A673 (cell line): ENCODE measurements at regions not wholly inside any gene's neighbourhood (a gene's known extent, or its start where the extent isn't known, plus 50 kb on each side); places are given as distances from the start of the nearest gene placed in this dataset.

Source experiments
- BruUV-seq: library from RNA; stranded (reverse); fragments of 400-500 nt; replicated peaks from 2 replicates; lab custom pipeline; 2021; lab: Mats Ljungman, UMichigan
- CTCF ChIA-PET: fragments of 300-600 bp; sonication (Branson Sonifier 250); formaldehyde crosslinking; loops from one replicate; lab custom pipeline; 2022; ENCODE audit warnings: antibody characterized with exemption; lab: Charles Lee
- POLR2A ChIA-PET: fragments of 300-600 bp; sonication (Branson Sonifier 250); formaldehyde crosslinking; loops from one replicate; lab custom pipeline; 2022; ENCODE audit warnings: antibody characterized with exemption; ENCODE audit not compliant: low non-redundant PET; lab: Charles Lee
- DNase-seq: peaks from one replicate; pipeline ENCODE4 v3.0.0-alpha.2; 2015; ENCODE audit warnings: low spot score
- H3K27ac ChIP-seq: fragments of 200-600 bp; sonication (generic); 2 replicates; pipeline ENCODE4 v1.5.1; 2016; ENCODE audit warnings: mixed run types, low read depth, mild to moderate bottlenecking, mixed read lengths, antibody characterized with exemption, low read length; ENCODE audit not compliant: poor library complexity, severe bottlenecking
- H3K27me3 ChIP-seq: fragments of 200-600 bp; sonication (generic); replicated peaks from 2 replicates; pipeline ENCODE4 v1.6.1; 2017; ENCODE audit warnings: mixed run types, low read depth, mild to moderate bottlenecking, mixed read lengths, antibody characterized with exemption, low read length; ENCODE audit not compliant: insufficient read depth, poor library complexity
- H3K36me3 ChIP-seq: fragments of 200-600 bp; sonication (generic); 2 replicates; pipeline ENCODE4 v1.6.1; 2016; ENCODE audit warnings: mixed run types, mild to moderate bottlenecking, mixed read lengths, antibody characterized with exemption, low read length; ENCODE audit not compliant: insufficient read depth, poor library complexity, severe bottlenecking
- H3K4me1 ChIP-seq: fragments of 200-600 bp; sonication (generic); 2 replicates; pipeline ENCODE4 v1.6.1; 2017; ENCODE audit warnings: mixed run types, mild to moderate bottlenecking, mixed read lengths, antibody characterized with exemption, low read length; ENCODE audit not compliant: insufficient read depth, poor library complexity, severe bottlenecking
- H3K4me3 ChIP-seq: fragments of 200-600 bp; sonication (generic); 2 replicates; pipeline ENCODE4 v1.5.1; 2016; ENCODE audit warnings: low read depth, mixed run types, mild to moderate bottlenecking, mixed read lengths, low read length; ENCODE audit not compliant: poor library complexity, severe bottlenecking
- H3K9me3 ChIP-seq: fragments of 200-600 bp; sonication (generic); 2 replicates; pipeline ENCODE4 v1.6.1; 2016; ENCODE audit warnings: mixed run types, low read depth, mild to moderate bottlenecking, mixed read lengths, antibody characterized with exemption, low read length; ENCODE audit not compliant: poor library complexity, severe bottlenecking
- EZH2 ChIP-seq: fragments of 200-600 bp; sonication (generic); IDR thresholded peaks from 2 replicates; pipeline ENCODE4 v1.6.1; 2017; ENCODE audit warnings: borderline replicate concordance, low read depth, mild to moderate bottlenecking, mixed read lengths, antibody characterized with exemption, low read length; ENCODE audit not compliant: poor library complexity, severe bottlenecking
- intact Hi-C: fragments of 100-400 bp; cut with micrococcal nuclease; formaldehyde crosslinking; loops from one replicate; pipeline ENCODE4 v1.10.0; 2022; ENCODE audit not compliant: unreplicated experiment
- TF ChIP-seq, protein P1 (sequence below): fragments of 300-800, 200-600 bp; sonication (generic); conservative IDR thresholded peaks from 2 replicates; pipeline ENCODE4 v1.5.1; 2017; ENCODE audit warnings: low read depth, mild to moderate bottlenecking, antibody characterized with exemption, low read length, moderate library complexity, mixed read lengths

DNA sequence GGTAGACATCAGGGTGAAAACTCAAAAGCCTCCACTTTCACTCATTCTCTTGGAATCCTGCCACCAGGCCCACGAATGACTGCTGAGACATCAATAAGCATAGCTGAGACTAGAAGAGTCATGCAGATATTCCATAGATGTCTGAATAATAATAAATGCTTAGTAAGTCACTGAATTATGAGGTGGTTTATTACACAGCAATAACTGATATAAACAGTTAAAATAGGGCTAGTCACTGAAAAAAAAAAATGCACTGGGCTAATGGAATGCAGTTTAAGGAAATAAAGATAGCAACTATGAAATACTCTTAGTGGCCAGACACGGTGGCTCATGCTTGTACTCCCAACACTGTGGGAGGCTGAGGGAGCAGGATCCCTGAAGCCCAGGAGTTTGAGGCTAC, 262.8 kb upstream of the CDH6 start:
- CTCF ChIA-PET = no interaction called here
- TF ChIP-seq, protein P1, sequence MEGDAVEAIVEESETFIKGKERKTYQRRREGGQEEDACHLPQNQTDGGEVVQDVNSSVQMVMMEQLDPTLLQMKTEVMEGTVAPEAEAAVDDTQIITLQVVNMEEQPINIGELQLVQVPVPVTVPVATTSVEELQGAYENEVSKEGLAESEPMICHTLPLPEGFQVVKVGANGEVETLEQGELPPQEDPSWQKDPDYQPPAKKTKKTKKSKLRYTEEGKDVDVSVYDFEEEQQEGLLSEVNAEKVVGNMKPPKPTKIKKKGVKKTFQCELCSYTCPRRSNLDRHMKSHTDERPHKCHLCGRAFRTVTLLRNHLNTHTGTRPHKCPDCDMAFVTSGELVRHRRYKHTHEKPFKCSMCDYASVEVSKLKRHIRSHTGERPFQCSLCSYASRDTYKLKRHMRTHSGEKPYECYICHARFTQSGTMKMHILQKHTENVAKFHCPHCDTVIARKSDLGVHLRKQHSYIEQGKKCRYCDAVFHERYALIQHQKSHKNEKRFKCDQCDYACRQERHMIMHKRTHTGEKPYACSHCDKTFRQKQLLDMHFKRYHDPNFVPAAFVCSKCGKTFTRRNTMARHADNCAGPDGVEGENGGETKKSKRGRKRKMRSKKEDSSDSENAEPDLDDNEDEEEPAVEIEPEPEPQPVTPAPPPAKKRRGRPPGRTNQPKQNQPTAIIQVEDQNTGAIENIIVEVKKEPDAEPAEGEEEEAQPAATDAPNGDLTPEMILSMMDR = no peak
- TF ChIP-seq EZH2 = no peak

DNA sequence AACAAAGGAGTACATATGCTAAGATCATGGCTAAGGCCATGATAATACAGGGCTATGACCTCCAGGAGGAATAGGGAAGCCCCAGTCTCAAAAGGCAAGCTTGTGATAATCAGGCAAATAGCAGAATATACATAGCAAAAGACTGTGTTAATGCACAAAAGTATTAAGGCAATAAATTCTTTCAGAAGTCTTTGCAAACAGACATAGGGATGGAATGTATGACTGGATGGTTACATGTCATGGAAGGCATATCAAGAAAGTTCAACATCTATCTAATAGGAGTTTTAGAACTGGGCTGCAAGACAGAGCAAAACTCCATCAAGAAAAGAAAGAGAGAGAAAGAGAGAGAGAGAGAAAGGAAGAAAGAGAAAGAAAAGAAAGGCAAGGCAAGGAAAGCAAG, 264.5 kb upstream of the CDH6 start:
- no peaks in the 10 kb centered on the region for H3K4me1 ChIP-seq
- CTCF ChIA-PET = no interaction called here
- intact Hi-C loops = no loop called here
- no peaks in the 10 kb centered on the region for H3K36me3 ChIP-seq
- POLR2A ChIA-PET = no interaction called here
- no peaks in the 10 kb centered on the region for H3K27me3 ChIP-seq
- BruUV-seq = no TSS peak
- no peak overlapping the region for H3K4me3 ChIP-seq
- no peak overlapping the region for H3K27ac ChIP-seq
- no peak for TF ChIP-seq EZH2
- TF ChIP-seq, protein P1 = no peak
- DNase-seq = no peak
- no peaks in the 10 kb centered on the region for H3K9me3 ChIP-seq

More for the DNA sequence above, 262.8 kb upstream of the CDH6 start:
- H3K36me3 ChIP-seq = no peaks in the 10 kb centered on the region
- H3K4me3 ChIP-seq = no peak overlapping the region
- no TSS peak for BruUV-seq
- no peaks in the 10 kb centered on the region for H3K27me3 ChIP-seq
- no peak for DNase-seq
- POLR2A ChIA-PET = interaction anchor here (0.7 kb wide), 1 partner anchor 65 kb away, joined by 3 read pairs; no protein-coding TSS in a partner anchor
- no peak overlapping the region for H3K27ac ChIP-seq
- peaks cover 3% of the 10 kb centered on the region for H3K4me1 ChIP-seq
- intact Hi-C loops = no loop called here
- no peaks in the 10 kb centered on the region for H3K9me3 ChIP-seq

DNA sequence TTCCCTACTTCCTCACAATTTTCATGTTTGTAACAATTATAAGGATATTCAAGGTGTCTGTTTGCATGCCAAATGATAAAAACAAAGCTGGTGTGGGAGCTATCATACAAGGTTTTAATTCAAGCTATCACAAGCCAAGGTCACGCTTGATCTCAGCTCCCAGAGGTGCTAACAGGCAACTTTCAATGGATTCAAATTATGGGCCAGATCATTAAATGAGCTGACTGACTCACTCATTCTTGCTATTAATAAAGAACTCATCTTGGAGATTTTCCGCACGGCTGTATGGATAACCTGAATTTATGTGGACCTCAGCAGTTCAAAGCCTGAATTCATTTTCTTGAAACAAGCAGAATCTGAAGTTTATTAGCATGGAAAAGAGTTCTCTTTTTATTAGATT, 267.3 kb upstream of the CDH6 start:
- no peaks in the 10 kb centered on the region for H3K27me3 ChIP-seq
- POLR2A ChIA-PET = no interaction called here
- H3K4me1 ChIP-seq = no peaks in the 10 kb centered on the region
- no peak overlapping the region for H3K27ac ChIP-seq
- CTCF ChIA-PET = no interaction called here
- no peak overlapping the region for H3K4me3 ChIP-seq
- no peaks in the 10 kb centered on the region for H3K36me3 ChIP-seq
- TF ChIP-seq, protein P1 = no peak
- no peak for TF ChIP-seq EZH2
- intact Hi-C loops = no loop called here
- H3K9me3 ChIP-seq = no peaks in the 10 kb centered on the region
- DNase-seq = no peak
- BruUV-seq = no TSS peak
